ENCODE measurements at regions not wholly inside any gene's neighbourhood (a gene's known extent, or its start where the extent isn't known, plus 50 kb on each side); places are given as distances from the start of the nearest gene placed in this dataset.

- DNase-seq = no peak
Observed at GRCh38 chr10:130807096-130807495, 504.4 kb downstream of the TCERG1L start.

GRCh38 chr10:130807721-130808120, 503.8 kb downstream of the TCERG1L start:
- no peak for DNase-seq

GRCh38 chr10:130808243-130808642, 503.3 kb downstream of the TCERG1L start:
- no peak for DNase-seq

- no peak for DNase-seq
Observed at GRCh38 chr10:130808686-130809085, 502.8 kb downstream of the TCERG1L start.

GRCh38 chr10:130809181-130809580, 502.3 kb downstream of the TCERG1L start:
- DNase-seq = no peak

GRCh38 chr10:130809761-130810515, 501.6 kb downstream of the TCERG1L start:
- DNase-seq = no peak

GRCh38 chr10:130810856-130811255, 500.7 kb downstream of the TCERG1L start:
- no peak for DNase-seq

- no peak for DNase-seq
Observed at GRCh38 chr10:130812381-130813148, 499.0 kb downstream of the TCERG1L start.

GRCh38 chr10:130814610-130815009, 496.9 kb downstream of the TCERG1L start:
- DNase-seq = no peak

GRCh38 chr10:130816116-130816901, 495.2 kb downstream of the TCERG1L start:
- no peak for DNase-seq

- no peak for DNase-seq
Observed at GRCh38 chr10:130817046-130817624, 494.4 kb downstream of the TCERG1L start.

- DNase-seq = no peak
Observed at GRCh38 chr10:130817674-130818073, 493.8 kb downstream of the TCERG1L start.

- no peak for DNase-seq
Observed at GRCh38 chr10:130820880-130821482, 490.5 kb downstream of the TCERG1L start.

- DNase-seq = no peak
Observed at GRCh38 chr10:130824230-130825014, 487.1 kb downstream of the TCERG1L start.

- no peak for DNase-seq
Observed at GRCh38 chr10:130833596-130833995, 477.9 kb downstream of the TCERG1L start.

- DNase-seq = no peak
Observed at GRCh38 chr10:130834170-130834569, 477.4 kb downstream of the TCERG1L start.

GRCh38 chr10:130834573-130834972, 476.9 kb downstream of the TCERG1L start:
- no peak for DNase-seq

- no peak for DNase-seq
Observed at GRCh38 chr10:130835068-130835467, 476.5 kb downstream of the TCERG1L start.

- DNase-seq = no peak
Observed at GRCh38 chr10:130836344-130836743, 475.2 kb downstream of the TCERG1L start.

GRCh38 chr10:130843051-130843653, 468.4 kb downstream of the TCERG1L start:
- DNase-seq = no peak

- DNase-seq = no peak
Observed at GRCh38 chr10:130844310-130844709, 467.2 kb downstream of the TCERG1L start.
